H9 (cell line): ENCODE measurements at regions not wholly inside any gene's neighbourhood (a gene's known extent, or its start where the extent isn't known, plus 50 kb on each side); places are given as distances from the start of the nearest gene placed in this dataset.

ENCODE experiments used
- DNase-seq: peaks from one replicate; pipeline ENCODE4 v3.0.0-alpha.2; 2017
- H2AFZ ChIP-seq: one replicate; pipeline ENCODE4 v1.6.1; 2013; ENCODE audit warnings: mild to moderate bottlenecking, low read length, control low read depth, moderate library complexity
- H2AK5ac ChIP-seq: 2 replicates; pipeline ENCODE4 v1.6.1; 2013; ENCODE audit warnings: low read length, control low read depth, mixed read lengths; ENCODE audit not compliant: insufficient read length
- H2BK120ac ChIP-seq: one replicate; pipeline ENCODE4 v1.6.1; 2013; ENCODE audit warnings: low read depth, mild to moderate bottlenecking, low read length, control low read depth, inconsistent platforms; ENCODE audit not compliant: poor library complexity, severe bottlenecking
- H2BK12ac ChIP-seq: 2 replicates; pipeline ENCODE4 v1.6.1; 2013; ENCODE audit warnings: low read length, control low read depth, mixed read lengths, low read depth; ENCODE audit not compliant: insufficient read length
- H2BK15ac ChIP-seq: 2 replicates; pipeline ENCODE4 v1.6.1; 2013; ENCODE audit warnings: low read depth, low read length, control low read depth
- H2BK20ac ChIP-seq: one replicate; pipeline ENCODE4 v1.6.1; 2013; ENCODE audit warnings: low read depth, mild to moderate bottlenecking, low read length, control low read depth, inconsistent platforms; ENCODE audit not compliant: poor library complexity, severe bottlenecking
- H2BK5ac ChIP-seq: 2 replicates; pipeline ENCODE4 v1.6.1; 2013; ENCODE audit warnings: low read length, control low read depth, mixed read lengths; ENCODE audit not compliant: insufficient read length
- H3K14ac ChIP-seq: 2 replicates; pipeline ENCODE4 v1.6.1; 2013; ENCODE audit warnings: low read length, control low read depth; ENCODE audit not compliant: insufficient read depth
- H3K18ac ChIP-seq: 2 replicates; pipeline ENCODE4 v1.6.1; 2013; ENCODE audit warnings: low read depth, mild to moderate bottlenecking, mixed read lengths, low read length, control low read depth; ENCODE audit not compliant: insufficient read length
- H3K23ac ChIP-seq: 2 replicates; pipeline ENCODE4 v1.6.1; 2013; ENCODE audit warnings: low read length, control low read depth, mixed read lengths, low read depth; ENCODE audit not compliant: insufficient read length
- H3K23me2 ChIP-seq: 2 replicates; pipeline ENCODE4 v1.6.1; 2013; ENCODE audit warnings: low read depth, mild to moderate bottlenecking, mixed read lengths, low read length, control low read depth; ENCODE audit not compliant: insufficient read length, poor library complexity, severe bottlenecking
- H3K27ac ChIP-seq: 2 replicates; pipeline ENCODE4 v1.5.1; 2013; ENCODE audit warnings: low read length, control low read depth, mixed read lengths, low read depth; ENCODE audit not compliant: insufficient read length
- H3K27me3 ChIP-seq: 2 replicates; pipeline ENCODE4 v1.6.1; 2013; ENCODE audit warnings: low read length, control low read depth, inconsistent platforms; ENCODE audit not compliant: insufficient read depth
- H3K4ac ChIP-seq: 2 replicates; pipeline ENCODE4 v1.6.1; 2013; ENCODE audit warnings: low read depth, mild to moderate bottlenecking, control low read depth, inconsistent platforms, low read length, moderate library complexity
- H3K4me1 ChIP-seq: 2 replicates; pipeline ENCODE4 v1.6.1; 2013; ENCODE audit warnings: low read length, control low read depth, inconsistent platforms; ENCODE audit not compliant: insufficient read depth
- H3K4me2 ChIP-seq: 2 replicates; pipeline ENCODE4 v1.6.1; 2013; ENCODE audit warnings: low read length, control low read depth, mixed read lengths; ENCODE audit not compliant: insufficient read length, insufficient read depth
- H3K56ac ChIP-seq: 2 replicates; pipeline ENCODE4 v1.6.1; 2013; ENCODE audit warnings: low read depth, mild to moderate bottlenecking, mixed read lengths, low read length, control low read depth; ENCODE audit not compliant: insufficient read length
- H3K79me1 ChIP-seq: 2 replicates; pipeline ENCODE4 v1.6.1; 2013; ENCODE audit warnings: low read depth, mild to moderate bottlenecking, moderate library complexity, low read length, control low read depth, inconsistent platforms; ENCODE audit not compliant: insufficient read depth, poor library complexity, severe bottlenecking
- H3K79me2 ChIP-seq: 2 replicates; pipeline ENCODE4 v1.6.1; 2013; ENCODE audit warnings: low read length, control low read depth, inconsistent platforms; ENCODE audit not compliant: insufficient read depth
- H3K9ac ChIP-seq: 2 replicates; pipeline ENCODE4 v1.6.1; 2013; ENCODE audit warnings: low read length, control low read depth, mixed read lengths; ENCODE audit not compliant: insufficient read length; ENCODE audit errors: extremely low read depth
- H3K9me3 ChIP-seq: one replicate; pipeline ENCODE4 v1.6.1; 2013; ENCODE audit warnings: low read depth, low read length, inconsistent platforms; ENCODE audit not compliant: control insufficient read depth
- H3T11ph ChIP-seq: one replicate; pipeline ENCODE4 v1.6.1; 2013; ENCODE audit warnings: mild to moderate bottlenecking, low read length, control low read depth, inconsistent platforms
- H4K20me1 ChIP-seq: one replicate; pipeline ENCODE4 v1.6.1; 2013; ENCODE audit not compliant: control insufficient read depth, insufficient read length, insufficient read depth
- H4K5ac ChIP-seq: 2 replicates; pipeline ENCODE4 v1.6.1; 2013; ENCODE audit warnings: low read depth, mild to moderate bottlenecking, mixed read lengths, low read length, control low read depth; ENCODE audit not compliant: insufficient read length
- H4K8ac ChIP-seq: replicated peaks from 2 replicates; pipeline ENCODE4 v1.6.1; 2013; ENCODE audit warnings: low read length, control low read depth, mixed read lengths, low read depth; ENCODE audit not compliant: insufficient read length
- H4K91ac ChIP-seq: 2 replicates; pipeline ENCODE4 v1.6.1; 2013; ENCODE audit warnings: low read depth, mild to moderate bottlenecking, moderate library complexity, mixed read lengths, low read length, control low read depth; ENCODE audit not compliant: insufficient read length
- H3K27ac Mint-ChIP-seq, 3 experiments: 2 replicates in 2 of 3; 3 replicates in 1 of 3; pipeline ENCODE4 v1.8.0; 2020 to 2021; ENCODE audit warnings: mixed read lengths in 3 of 3, mild to moderate bottlenecking in 1 of 3, moderate library complexity in 1 of 3
- H3K27me3 Mint-ChIP-seq: 2 replicates; pipeline ENCODE4 v1.8.0; 2021; ENCODE audit warnings: low read depth, mild to moderate bottlenecking, moderate library complexity, mixed read lengths
- H3K36me3 Mint-ChIP-seq, 3 experiments: 2 replicates in 2 of 3; 3 replicates in 1 of 3; pipeline ENCODE4 v1.8.0; 2020 to 2021; ENCODE audit warnings: low read depth in 3 of 3, mixed read lengths in 3 of 3; ENCODE audit not compliant: insufficient read depth in 1 of 3
- H3K4me1 Mint-ChIP-seq, 2 experiments: 2 replicates each; pipeline ENCODE4 v1.8.0; 2020; ENCODE audit warnings: mixed read lengths in 2 of 2
- H3K4me3 Mint-ChIP-seq, 2 experiments: 2 replicates in 1 of 2; 3 replicates in 1 of 2; pipeline ENCODE4 v1.8.0; 2020 to 2021; ENCODE audit warnings: mild to moderate bottlenecking in 2 of 2, mixed read lengths in 2 of 2, moderate library complexity in 1 of 2
- H3K9me3 Mint-ChIP-seq, 2 experiments: 2 replicates in 1 of 2; 3 replicates in 1 of 2; pipeline ENCODE4 v1.8.0; 2020; ENCODE audit warnings: mild to moderate bottlenecking in 2 of 2, mixed read lengths in 2 of 2, moderate library complexity in 1 of 2
- WGBS: extraction: QIAGEN DNeasy Blood & Tissue Kit; methylation state at CpG from one replicate; pipeline ENCODE4 v1.1.7; 2013; ENCODE audit warnings: missing lambda C conversion rate, low lambda C conversion rate, mixed read lengths; ENCODE audit not compliant: insufficient read length; ENCODE audit errors: extremely low coverage; 5-methylcytosine and 5-hydroxymethylcytosine counted together
- TF ChIP-seq, protein P1 (sequence below): fragments of 200-600 bp; sonication (generic); conservative IDR thresholded peaks from 3 replicates; pipeline ENCODE4 v1.8.0; 2021; ENCODE audit warnings: antibody characterized with exemption, mild to moderate bottlenecking

DNA sequence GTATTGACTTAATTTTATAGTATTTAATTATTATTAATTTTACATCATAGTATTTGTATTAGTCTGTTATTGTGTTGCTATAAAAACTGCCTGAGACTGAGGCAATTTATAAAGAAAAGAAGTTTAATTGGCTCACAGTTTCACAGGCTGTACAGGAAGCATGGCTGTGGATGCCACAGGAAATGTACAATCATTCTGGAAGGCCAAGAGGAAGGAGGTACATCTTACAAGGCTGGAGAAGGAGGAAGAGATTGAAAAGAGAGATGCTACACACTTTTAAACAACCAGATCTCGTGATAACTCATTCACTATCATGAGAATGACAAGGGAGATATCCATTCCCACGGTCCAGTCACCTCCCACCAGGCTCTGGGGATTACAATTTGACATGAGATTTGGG lies 2019.4 kb upstream of the PIK3C3 start:
- Histone ChIP-seq H2BK120ac (no peak overlapping the region), H3K9me3 (no peaks in the 10 kb centered on the region), H2BK12ac (no peak overlapping the region), H4K8ac (no peak overlapping the region), H3T11ph (no peak overlapping the region), H2AFZ (no peak overlapping the region), H3K56ac (no peak overlapping the region), H3K14ac (no peak overlapping the region), H4K91ac (no peak overlapping the region), H3K27ac (no peak overlapping the region), H3K79me2 (no peaks in the 10 kb centered on the region), H4K5ac (no peak overlapping the region), H3K4ac (no peak overlapping the region), H3K27me3 (no peaks in the 10 kb centered on the region), H3K4me2 (no peak overlapping the region), H2BK20ac (no peak overlapping the region), H2BK5ac (no peak overlapping the region), H3K23ac (no peak overlapping the region), H3K79me1 (no peaks in the 10 kb centered on the region), H3K23me2 (no peaks in the 10 kb centered on the region), H4K20me1 (no peaks in the 10 kb centered on the region), H2AK5ac (no peak overlapping the region), H3K18ac (no peak overlapping the region), H3K4me1 (no peaks in the 10 kb centered on the region), H2BK15ac (no peak overlapping the region), H3K9ac (no peak overlapping the region)
- no peaks in the 10 kb centered on the region for H3K4me1 Mint-ChIP-seq
- no peak overlapping the region for H3K4me3 Mint-ChIP-seq
- TF ChIP-seq, protein P1, sequence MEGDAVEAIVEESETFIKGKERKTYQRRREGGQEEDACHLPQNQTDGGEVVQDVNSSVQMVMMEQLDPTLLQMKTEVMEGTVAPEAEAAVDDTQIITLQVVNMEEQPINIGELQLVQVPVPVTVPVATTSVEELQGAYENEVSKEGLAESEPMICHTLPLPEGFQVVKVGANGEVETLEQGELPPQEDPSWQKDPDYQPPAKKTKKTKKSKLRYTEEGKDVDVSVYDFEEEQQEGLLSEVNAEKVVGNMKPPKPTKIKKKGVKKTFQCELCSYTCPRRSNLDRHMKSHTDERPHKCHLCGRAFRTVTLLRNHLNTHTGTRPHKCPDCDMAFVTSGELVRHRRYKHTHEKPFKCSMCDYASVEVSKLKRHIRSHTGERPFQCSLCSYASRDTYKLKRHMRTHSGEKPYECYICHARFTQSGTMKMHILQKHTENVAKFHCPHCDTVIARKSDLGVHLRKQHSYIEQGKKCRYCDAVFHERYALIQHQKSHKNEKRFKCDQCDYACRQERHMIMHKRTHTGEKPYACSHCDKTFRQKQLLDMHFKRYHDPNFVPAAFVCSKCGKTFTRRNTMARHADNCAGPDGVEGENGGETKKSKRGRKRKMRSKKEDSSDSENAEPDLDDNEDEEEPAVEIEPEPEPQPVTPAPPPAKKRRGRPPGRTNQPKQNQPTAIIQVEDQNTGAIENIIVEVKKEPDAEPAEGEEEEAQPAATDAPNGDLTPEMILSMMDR, result no peak
- H3K27ac Mint-ChIP-seq, result no peak overlapping the region
- H3K27me3 Mint-ChIP-seq, result no peaks in the 10 kb centered on the region
- no CpG with 5 or more reads among the region's 2 CpGs for WGBS
- no peak for DNase-seq
- H3K9me3 Mint-ChIP-seq, result no peaks in the 10 kb centered on the region
- no peaks in the 10 kb centered on the region for H3K36me3 Mint-ChIP-seq
